GM23248 (cell line): ENCODE measurements at regions not wholly inside any gene's neighbourhood (a gene's known extent, or its start where the extent isn't known, plus 50 kb on each side); places are given as distances from the start of the nearest gene placed in this dataset.
"Not testable (repeated sequence)": the region's sequence is repeated elsewhere in the genome, so short reads cannot be mapped to it uniquely, and the experiment has no call there.

Experiments used
- DNase-seq: peaks from one replicate; pipeline ENCODE4 v3.0.0-alpha.2; 2015
- H2AFZ ChIP-seq: fragments of 200-600 bp; sonication (generic); 2 replicates; pipeline ENCODE4 v1.6.1; 2016; ENCODE audit warnings: antibody characterized with exemption
- H3F3A ChIP-seq: fragments of 200-600 bp; sonication (generic); 2 replicates; pipeline ENCODE4 v1.6.1; 2016; ENCODE audit warnings: mild to moderate bottlenecking, antibody characterized with exemption, mixed run types; ENCODE audit not compliant: insufficient read depth
- H3K27ac ChIP-seq: fragments of 200-600 bp; sonication (generic); 2 replicates; pipeline ENCODE4 v1.5.1; 2016; ENCODE audit warnings: mild to moderate bottlenecking
- H3K27me3 ChIP-seq: fragments of 200-600 bp; sonication (generic); replicated peaks from 2 replicates; pipeline ENCODE4 v1.6.1; 2016; ENCODE audit warnings: mild to moderate bottlenecking; ENCODE audit not compliant: insufficient read depth
- H3K36me3 ChIP-seq: fragments of 200-600 bp; sonication (generic); 2 replicates; pipeline ENCODE4 v1.6.1; 2016; ENCODE audit warnings: low read depth, mild to moderate bottlenecking
- H3K4me1 ChIP-seq: fragments of 200-600 bp; sonication (generic); 2 replicates; pipeline ENCODE4 v1.6.1; 2016; ENCODE audit warnings: mild to moderate bottlenecking; ENCODE audit not compliant: insufficient read depth
- H3K4me2 ChIP-seq: fragments of 200-600 bp; sonication (generic); one replicate; pipeline ENCODE4 v1.6.1; 2016; ENCODE audit warnings: mild to moderate bottlenecking; ENCODE audit not compliant: unreplicated experiment
- H3K4me3 ChIP-seq: fragments of 200-600 bp; sonication (generic); 2 replicates; pipeline ENCODE4 v1.5.1; 2016; ENCODE audit warnings: mild to moderate bottlenecking
- H3K79me2 ChIP-seq: fragments of 200-600 bp; sonication (generic); 2 replicates; pipeline ENCODE4 v1.6.1; 2016; ENCODE audit warnings: mild to moderate bottlenecking; ENCODE audit not compliant: insufficient read depth
- H3K9ac ChIP-seq: fragments of 200-600 bp; sonication (generic); 2 replicates; pipeline ENCODE4 v1.6.1; 2016; ENCODE audit warnings: mild to moderate bottlenecking
- H3K9me2 ChIP-seq: fragments of 200-600 bp; sonication (generic); 2 replicates; pipeline ENCODE4 v1.6.1; 2016; ENCODE audit warnings: mixed run types, mild to moderate bottlenecking, moderate library complexity; ENCODE audit not compliant: insufficient read depth
- H3K9me3 ChIP-seq: fragments of 200-600 bp; sonication (generic); one replicate; pipeline ENCODE4 v1.6.1; 2017; ENCODE audit warnings: low read depth
- H4K20me1 ChIP-seq: fragments of 200-600 bp; sonication (generic); 2 replicates; pipeline ENCODE4 v1.6.0; 2016; ENCODE audit not compliant: insufficient read depth
- EZH2 ChIP-seq: fragments of 200-600 bp; sonication (generic); IDR thresholded peaks from 2 replicates; pipeline ENCODE4 v1.6.1; 2018; ENCODE audit warnings: antibody characterized with exemption, mild to moderate bottlenecking; ENCODE audit not compliant: insufficient read depth, poor library complexity, severe bottlenecking
- EZH2phosphoT487 ChIP-seq: fragments of 200-600 bp; sonication (generic); IDR thresholded peaks from 2 replicates; pipeline ENCODE4 v1.6.1; 2018; ENCODE audit warnings: antibody characterized with exemption, moderate library complexity, mild to moderate bottlenecking, low read depth; ENCODE audit not compliant: insufficient read depth
- WGBS, 2 experiments: methylation state at CpG; one replicate each; pipeline ENCODE4 v1.1.6; 2015 to 2017; ENCODE audit warnings: low lambda C conversion rate in 2 of 2, low coverage in 1 of 2; ENCODE audit errors: missing lambda C conversion rate in 2 of 2; 5-methylcytosine and 5-hydroxymethylcytosine counted together
- in situ Hi-C: fragments of 300-500 bp; cut with MboI; formaldehyde crosslinking; loops from 2 replicates; pipeline ENCODE4 v1.15.0; 2020

DNA sequence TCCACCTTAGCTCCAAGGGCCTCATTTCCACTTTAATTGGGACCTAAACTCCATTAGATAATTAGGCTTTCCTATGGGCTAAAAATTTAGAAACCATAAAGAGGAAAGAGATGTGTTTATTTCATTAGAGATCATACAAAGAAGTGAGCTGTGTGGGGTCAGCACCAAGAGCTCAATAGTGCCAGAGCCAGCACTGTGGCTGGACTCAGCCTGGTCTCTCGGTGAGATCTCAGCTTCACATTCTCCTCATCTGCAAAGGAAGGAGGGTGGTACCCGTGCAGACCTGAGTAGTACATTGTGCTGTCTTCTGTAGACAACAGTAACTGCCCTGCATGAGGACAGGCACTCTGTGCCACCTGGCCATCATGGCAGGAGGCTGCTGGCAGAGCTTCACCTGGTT, 136.1 kb upstream of the EPB41L4A start:
- no peaks in the 10 kb centered on the region for H3K9me2 ChIP-seq
- TF ChIP-seq EZH2 = no peak
- TF ChIP-seq EZH2phosphoT487 = no peak
- H3K36me3 ChIP-seq = no peaks in the 10 kb centered on the region
- in situ Hi-C loops = loop anchor here (25.0 kb wide), 1 partner anchor 407 kb away; no protein-coding TSS in a partner anchor
- H3K79me2 ChIP-seq = no peaks in the 10 kb centered on the region
- H3F3A ChIP-seq = no peaks in the 10 kb centered on the region
- no peak overlapping the region for H3K9ac ChIP-seq
- H3K9me3 ChIP-seq = no peaks in the 10 kb centered on the region
- no peak for DNase-seq
- peak overlapping the region; percentile 71 for H3K4me2 ChIP-seq
- 62 to 68% methylated on average over 2 of the region's 2 CpGs for WGBS, 2 experiments
- H2AFZ ChIP-seq = peak overlapping the region; percentile 59; the same call in 1 of the 2 replicates
- H3K27ac ChIP-seq = no peak overlapping the region
- peaks cover 18% of the 10 kb centered on the region for H3K4me1 ChIP-seq
- H3K4me3 ChIP-seq = no peak overlapping the region
- peaks cover 5% of the 10 kb centered on the region for H3K27me3 ChIP-seq
- no peaks in the 10 kb centered on the region for H4K20me1 ChIP-seq

DNA sequence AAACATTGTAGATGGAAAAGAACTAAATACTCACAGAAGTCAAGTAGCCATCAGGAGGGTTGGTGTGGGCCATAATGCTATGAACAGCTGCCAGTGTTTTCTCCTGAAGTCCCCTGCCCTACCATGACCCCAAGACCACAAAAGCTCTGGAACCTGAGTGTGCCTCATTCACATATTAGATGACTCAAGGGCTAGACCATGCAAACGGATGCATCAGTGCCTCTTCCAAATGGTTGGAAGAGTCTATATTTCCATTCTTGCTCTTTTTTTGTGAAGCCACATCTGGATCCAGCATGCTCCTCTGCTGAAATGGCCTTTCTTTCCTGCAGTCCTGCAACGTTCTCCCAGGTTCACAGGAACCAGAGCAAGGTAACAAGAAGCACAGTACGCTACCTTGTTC, 136.6 kb upstream of the EPB41L4A start:
- in situ Hi-C loops = loop anchor here (25.0 kb wide), 1 partner anchor 407 kb away; no protein-coding TSS in a partner anchor
- Histone ChIP-seq H3K4me2 (no peak overlapping the region), H3K27ac (no peak overlapping the region), H3K4me1 (peaks cover 18% of the 10 kb centered on the region), H3K9ac (no peak overlapping the region), H3K79me2 (no peaks in the 10 kb centered on the region), H3K4me3 (no peak overlapping the region), H4K20me1 (no peaks in the 10 kb centered on the region), H2AFZ (no peak overlapping the region), H3K9me3 (no peaks in the 10 kb centered on the region), H3F3A (no peaks in the 10 kb centered on the region), H3K36me3 (no peaks in the 10 kb centered on the region), H3K27me3 (peaks cover under 1% of the 10 kb centered on the region; the same call in 1 of the 2 replicates), H3K9me2 (no peaks in the 10 kb centered on the region)
- no peak for TF ChIP-seq EZH2
- no peak for TF ChIP-seq EZH2phosphoT487
- peak; percentile 74 for DNase-seq
- 35 to 37% methylated on average over 3 of the region's 3 CpGs for WGBS, 2 experiments

DNA sequence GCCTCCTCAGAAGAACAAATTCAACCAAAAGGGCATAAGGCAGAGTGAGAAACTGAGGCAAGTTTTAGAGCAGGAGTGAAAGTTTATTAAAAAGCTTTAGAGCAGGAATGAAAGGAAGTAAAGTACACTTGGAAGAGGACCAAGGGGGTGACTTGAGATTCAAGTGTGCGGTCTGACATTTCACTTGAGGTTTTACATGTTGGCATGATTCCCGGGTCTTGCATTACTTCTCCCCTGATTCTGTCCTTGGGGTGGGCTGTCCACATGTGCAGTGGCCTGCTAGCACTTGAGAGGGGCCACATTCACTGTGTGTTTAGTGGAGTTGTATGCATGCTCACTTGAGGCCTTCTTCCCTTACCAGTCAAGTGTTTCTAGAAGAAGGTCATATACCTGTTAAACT, 140.4 kb upstream of the EPB41L4A start:
- H3K27me3 ChIP-seq, H2AFZ ChIP-seq, H3F3A ChIP-seq, H3K4me3 ChIP-seq, H3K9ac ChIP-seq, DNase-seq, H3K9me3 ChIP-seq, H3K79me2 ChIP-seq, H3K9me2 ChIP-seq, H3K4me2 ChIP-seq, H3K36me3 ChIP-seq, H4K20me1 ChIP-seq, H3K27ac ChIP-seq: not testable (repeated sequence)
- in situ Hi-C loops = loop anchor here (25.0 kb wide), 1 partner anchor 403 kb away; no protein-coding TSS in a partner anchor
- 49 to 58% methylated on average over 2 of the region's 2 CpGs for WGBS, 2 experiments
- H3K4me1 ChIP-seq = peaks cover 18% of the 10 kb centered on the region

DNA sequence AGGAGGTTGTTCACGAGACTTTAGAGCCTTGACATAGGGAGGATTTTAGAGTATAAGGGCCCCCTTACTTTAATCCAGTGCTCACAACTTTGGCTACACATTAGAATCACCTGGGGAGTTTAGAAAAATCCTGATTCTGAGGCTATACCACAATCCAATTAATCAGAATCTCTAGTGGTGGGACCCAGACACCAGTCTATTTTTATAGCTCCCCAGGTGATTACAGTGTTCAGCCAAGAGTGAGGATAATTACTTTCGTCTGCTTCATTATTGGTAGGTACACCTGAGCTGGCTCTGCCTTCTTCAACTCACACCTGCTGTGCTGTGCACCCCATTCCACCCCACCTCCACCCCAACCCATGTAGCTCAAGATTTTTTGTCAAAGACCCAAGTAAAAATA, 141.3 kb upstream of the EPB41L4A start:
- Histone ChIP-seq H3K27ac (no peak overlapping the region), H3K9me2 (no peaks in the 10 kb centered on the region), H3F3A (no peaks in the 10 kb centered on the region), H3K9me3 (no peaks in the 10 kb centered on the region), H3K79me2 (no peaks in the 10 kb centered on the region), H4K20me1 (no peaks in the 10 kb centered on the region), H3K36me3 (no peaks in the 10 kb centered on the region), H3K4me2 (no peak overlapping the region), H3K4me1 (peaks cover 10% of the 10 kb centered on the region), H3K4me3 (no peak overlapping the region), H3K27me3 (no peaks in the 10 kb centered on the region), H3K9ac (no peak overlapping the region), H2AFZ (no peak overlapping the region)
- WGBS, 2 experiments = 61 to 66% methylated on average over 2 of the region's 2 CpGs
- TF ChIP-seq EZH2 = no peak
- TF ChIP-seq EZH2phosphoT487 = no peak
- in situ Hi-C loops = loop anchor here (25.0 kb wide), 1 partner anchor 402 kb away; no protein-coding TSS in a partner anchor
- no peak for DNase-seq
